Left kidney (tissue), 1 donor: ENCODE measurements at regions not wholly inside any gene's neighbourhood (a gene's known extent, or its start where the extent isn't known, plus 50 kb on each side); places are given as distances from the start of the nearest gene placed in this dataset.

ENCODE experiments used
- DNase-seq: peaks from one replicate; pipeline ENCODE4 v3.0.0-alpha.2; 2013

DNA sequence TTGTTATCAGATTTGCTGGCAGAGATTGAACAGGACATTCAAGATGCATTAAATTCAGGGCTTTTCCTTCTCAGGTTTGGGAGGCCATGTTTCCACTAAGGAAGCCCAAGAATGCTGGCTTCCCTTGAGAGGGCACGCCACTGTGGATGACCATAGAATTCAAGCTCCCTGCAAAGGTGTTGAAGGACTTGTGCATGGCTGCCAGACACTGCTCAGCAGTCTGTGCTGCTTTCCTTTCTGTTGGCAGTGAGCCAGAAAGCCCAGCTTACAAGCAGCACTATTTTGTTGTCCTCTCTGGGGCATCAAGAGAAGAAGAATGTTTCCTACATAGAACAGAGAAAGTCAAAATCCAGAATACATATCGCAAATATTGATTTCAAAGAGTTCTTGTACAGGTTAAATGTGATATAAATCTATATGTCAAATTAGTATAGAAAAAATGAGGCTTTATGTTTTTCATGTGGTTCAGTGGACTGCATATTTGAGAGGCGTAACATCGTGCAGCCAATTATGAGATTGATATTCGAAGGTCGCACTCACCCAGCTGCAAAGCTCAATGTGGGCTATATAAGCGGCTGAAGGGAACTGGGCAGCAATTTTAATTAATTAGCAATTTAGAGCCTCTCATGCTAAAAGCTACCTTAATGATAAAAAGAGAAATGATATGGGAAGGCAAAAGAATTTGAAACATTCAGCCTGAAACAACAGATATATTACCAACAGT lies 103.1 kb upstream of the ISL1 start:
- DNase-seq = peak; percentile 11

DNA sequence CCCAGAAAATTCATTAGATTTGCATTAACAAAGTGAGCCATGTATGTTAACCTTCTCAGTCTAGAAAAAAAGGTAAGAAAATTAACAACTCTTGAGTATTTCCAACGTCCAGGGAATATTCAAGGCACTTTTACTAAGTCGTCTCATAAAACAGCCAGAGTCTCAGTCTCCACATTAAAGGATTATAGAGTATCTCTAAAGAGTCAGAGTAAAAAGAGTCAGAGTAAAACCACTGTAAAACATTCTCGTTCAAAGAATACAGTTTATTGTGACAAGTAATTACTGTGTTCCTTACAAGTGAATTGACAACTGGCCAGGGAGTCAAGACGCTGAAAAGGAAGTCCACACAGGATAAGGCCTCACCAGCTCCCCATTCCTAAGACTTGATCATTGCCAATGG lies 97.2 kb upstream of the ISL1 start:
- no peak for DNase-seq

DNA sequence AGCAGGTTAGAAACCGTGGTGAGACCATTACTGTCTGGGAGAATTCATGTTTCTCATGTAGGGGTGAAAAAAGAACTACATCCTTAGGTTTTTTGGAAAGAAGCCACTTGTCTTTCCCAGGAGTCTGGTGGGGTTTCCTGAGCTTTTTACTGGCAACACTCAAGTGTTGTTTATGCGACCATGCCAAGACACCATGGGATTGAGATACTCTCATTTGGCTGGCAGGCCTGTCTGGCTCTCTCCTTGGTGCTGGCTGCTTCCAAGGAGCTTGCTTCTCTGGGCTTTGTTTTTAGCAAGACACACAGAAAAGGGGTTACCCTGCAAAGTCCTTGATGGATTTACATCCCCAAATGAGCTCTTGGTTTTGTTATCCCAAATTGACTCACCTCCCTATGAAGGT lies 80.9 kb upstream of the ISL1 start:
- no peak for DNase-seq

DNA sequence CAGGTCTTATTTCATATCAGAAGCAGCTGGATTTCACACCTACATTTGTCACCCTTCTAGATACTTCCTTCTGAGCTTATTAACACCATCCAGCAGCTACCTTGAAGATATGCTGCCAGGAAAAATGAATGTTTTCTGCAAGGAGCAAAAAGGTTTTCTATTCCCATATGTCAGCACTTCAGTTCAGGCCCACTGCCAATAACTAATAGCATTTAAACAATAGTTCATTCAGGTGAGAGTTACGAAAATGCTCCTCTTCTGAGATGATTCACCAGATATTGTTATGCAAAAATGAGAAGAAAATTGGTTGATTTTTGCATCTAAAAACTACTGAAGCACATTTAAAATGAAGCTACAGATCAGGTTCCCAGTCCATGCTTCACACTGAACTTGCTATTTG lies 56.4 kb upstream of the ISL1 start:
- DNase-seq = no peak
